C4-2B (cell line): ENCODE measurements at regions not wholly inside any gene's neighbourhood (a gene's known extent, or its start where the extent isn't known, plus 50 kb on each side); places are given as distances from the start of the nearest gene placed in this dataset.

Experiments
- H3K27ac ChIP-seq: fragments of 450-650 bp; 2 replicates; pipeline ENCODE4 v1.5.1; 2017
- ZFX ChIP-seq: fragments of 450-650 bp; IDR thresholded peaks from 2 replicates; pipeline ENCODE4 v1.6.1; 2017
- TF ChIP-seq, protein P1 (sequence below): fragments of 450-650 bp; conservative IDR thresholded peaks from 2 replicates; pipeline ENCODE4 v1.5.1; 2017; ENCODE audit warnings: mild to moderate bottlenecking

DNA sequence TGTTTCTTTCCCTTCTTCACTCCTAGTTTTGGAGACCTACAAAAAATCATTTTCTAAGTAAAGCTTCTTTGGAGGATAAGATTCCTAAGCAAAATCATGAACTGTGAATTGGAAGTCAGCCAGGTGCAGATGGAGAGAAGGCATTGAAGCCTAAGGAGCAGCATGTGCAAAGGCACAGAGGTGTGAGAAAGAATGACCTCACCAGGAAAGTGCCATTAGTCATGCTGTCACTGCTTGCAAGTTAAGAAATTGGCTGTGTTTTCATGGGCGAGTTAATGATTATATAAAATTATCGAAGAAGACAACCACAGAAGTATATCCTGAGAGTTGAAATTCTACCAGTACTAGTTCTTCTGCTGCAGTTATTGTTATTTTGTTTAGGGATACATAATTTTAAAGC is 80.3 kb upstream of the KLHL1 start:
- H3K27ac ChIP-seq, result no peak overlapping the region
- TF ChIP-seq ZFX, result no peak
- TF ChIP-seq, protein P1, sequence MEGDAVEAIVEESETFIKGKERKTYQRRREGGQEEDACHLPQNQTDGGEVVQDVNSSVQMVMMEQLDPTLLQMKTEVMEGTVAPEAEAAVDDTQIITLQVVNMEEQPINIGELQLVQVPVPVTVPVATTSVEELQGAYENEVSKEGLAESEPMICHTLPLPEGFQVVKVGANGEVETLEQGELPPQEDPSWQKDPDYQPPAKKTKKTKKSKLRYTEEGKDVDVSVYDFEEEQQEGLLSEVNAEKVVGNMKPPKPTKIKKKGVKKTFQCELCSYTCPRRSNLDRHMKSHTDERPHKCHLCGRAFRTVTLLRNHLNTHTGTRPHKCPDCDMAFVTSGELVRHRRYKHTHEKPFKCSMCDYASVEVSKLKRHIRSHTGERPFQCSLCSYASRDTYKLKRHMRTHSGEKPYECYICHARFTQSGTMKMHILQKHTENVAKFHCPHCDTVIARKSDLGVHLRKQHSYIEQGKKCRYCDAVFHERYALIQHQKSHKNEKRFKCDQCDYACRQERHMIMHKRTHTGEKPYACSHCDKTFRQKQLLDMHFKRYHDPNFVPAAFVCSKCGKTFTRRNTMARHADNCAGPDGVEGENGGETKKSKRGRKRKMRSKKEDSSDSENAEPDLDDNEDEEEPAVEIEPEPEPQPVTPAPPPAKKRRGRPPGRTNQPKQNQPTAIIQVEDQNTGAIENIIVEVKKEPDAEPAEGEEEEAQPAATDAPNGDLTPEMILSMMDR, result no peak

DNA sequence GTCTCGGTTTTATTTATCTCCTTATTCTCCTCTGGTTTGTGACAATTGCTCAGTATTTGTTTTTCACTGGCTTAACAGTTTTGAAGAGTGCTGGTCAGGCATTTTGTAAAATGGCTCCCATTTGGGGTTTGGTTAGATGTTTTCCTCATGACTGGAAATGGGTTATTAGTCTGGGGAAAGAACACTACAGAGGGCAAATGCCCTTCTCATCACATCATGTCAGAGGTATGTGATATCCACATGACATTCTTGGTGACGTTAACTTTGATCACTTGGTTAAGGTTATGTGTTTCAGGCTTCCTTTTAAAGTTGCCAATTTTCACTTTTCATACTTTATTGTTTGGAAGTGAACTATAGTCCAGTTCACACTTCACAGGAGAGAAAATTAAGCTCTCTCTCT is 74.8 kb upstream of the KLHL1 start:
- TF ChIP-seq, protein P1, result no peak
- no peak for TF ChIP-seq ZFX

More for the DNA sequence above, 74.8 kb upstream of the KLHL1 start:
- H3K27ac ChIP-seq, result no peak overlapping the region
